HG02938 (cell line): ENCODE measurements at regions not wholly inside any gene's neighbourhood (a gene's known extent, or its start where the extent isn't known, plus 50 kb on each side); places are given as distances from the start of the nearest gene placed in this dataset.

Experiments
- ATAC-seq: cut with Tn5 transposase; IDR thresholded peaks from one replicate; pipeline ENCODE4 v1.9.1; 2021; ENCODE audit warnings: mild to moderate bottlenecking, moderate library complexity; ENCODE audit not compliant: unreplicated experiment

DNA sequence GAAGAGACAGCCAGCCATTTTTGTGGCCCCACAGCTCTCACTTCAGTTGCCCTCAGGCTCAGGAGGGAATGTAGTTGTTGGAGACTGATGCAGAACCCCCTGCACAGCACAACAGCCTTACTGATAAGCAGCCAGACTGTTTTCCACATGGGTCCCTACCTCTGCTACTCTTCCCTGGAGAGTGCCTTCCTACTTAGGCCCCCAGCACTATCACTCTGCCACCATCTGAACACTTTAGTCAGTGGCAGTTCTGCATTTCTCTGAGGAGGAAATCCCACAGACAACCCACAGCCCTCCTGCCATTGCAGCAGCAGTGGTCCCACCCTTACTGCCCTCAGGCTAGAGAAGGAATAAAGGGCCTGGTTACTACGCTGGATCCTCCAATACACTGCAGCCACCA is 61.8 kb upstream of the PTPRD start:
- no peak for ATAC-seq

GRCh38 chr9:10678010-10678409 is 65.2 kb upstream of the PTPRD start:
- no peak for ATAC-seq

- ATAC-seq, result no peak
These were observed 66.0 kb upstream of the PTPRD start for GRCh38 chr9:10678790-10679189.

- ATAC-seq, result no peak
These were observed 74.1 kb upstream of the PTPRD start for GRCh38 chr9:10686943-10687342.

DNA sequence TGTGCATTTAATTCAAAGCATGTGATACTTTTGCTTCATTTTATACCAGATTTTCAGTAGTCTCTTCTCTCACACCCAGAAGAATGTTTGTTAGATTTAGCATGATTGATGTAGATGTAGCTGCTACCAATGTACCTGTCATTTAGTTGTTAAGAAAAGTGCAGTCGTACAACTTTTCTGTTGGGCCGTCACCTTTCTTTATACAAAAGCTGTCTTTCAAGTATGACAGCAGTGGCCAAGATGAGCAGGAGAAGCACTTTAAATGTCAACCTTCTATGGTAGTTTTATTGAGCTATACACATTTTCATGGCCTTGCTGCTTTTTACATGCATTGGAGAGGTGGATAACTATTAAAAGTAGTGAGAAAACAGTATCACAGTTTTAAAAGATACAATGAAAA is 77.7 kb upstream of the PTPRD start:
- ATAC-seq, result no peak

- no peak for ATAC-seq
These were observed 84.2 kb upstream of the PTPRD start for GRCh38 chr9:10697044-10697443.

DNA sequence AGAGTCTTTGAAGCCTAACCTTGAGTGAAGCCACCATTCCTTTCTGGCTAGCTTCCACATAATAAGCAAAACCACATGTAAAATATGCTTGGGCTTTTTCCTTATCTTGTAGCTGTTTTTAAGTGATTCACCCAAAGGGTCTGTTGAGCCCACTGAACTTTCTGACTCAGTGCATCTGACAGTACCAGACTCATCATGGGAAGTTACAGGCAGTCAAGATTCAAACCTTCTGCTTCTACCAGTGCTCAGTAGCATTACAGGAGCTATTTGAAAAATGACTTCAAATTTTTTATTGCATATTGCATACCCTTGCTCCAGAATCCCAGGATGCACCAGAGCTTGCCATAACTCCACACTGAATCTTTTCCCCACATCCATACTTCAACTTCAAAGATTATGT is 87.5 kb upstream of the PTPRD start:
- no peak for ATAC-seq

GRCh38 chr9:10700915-10701314 is 88.1 kb upstream of the PTPRD start:
- ATAC-seq, result no peak

GRCh38 chr9:10701906-10702305 is 89.1 kb upstream of the PTPRD start:
- no peak for ATAC-seq

DNA sequence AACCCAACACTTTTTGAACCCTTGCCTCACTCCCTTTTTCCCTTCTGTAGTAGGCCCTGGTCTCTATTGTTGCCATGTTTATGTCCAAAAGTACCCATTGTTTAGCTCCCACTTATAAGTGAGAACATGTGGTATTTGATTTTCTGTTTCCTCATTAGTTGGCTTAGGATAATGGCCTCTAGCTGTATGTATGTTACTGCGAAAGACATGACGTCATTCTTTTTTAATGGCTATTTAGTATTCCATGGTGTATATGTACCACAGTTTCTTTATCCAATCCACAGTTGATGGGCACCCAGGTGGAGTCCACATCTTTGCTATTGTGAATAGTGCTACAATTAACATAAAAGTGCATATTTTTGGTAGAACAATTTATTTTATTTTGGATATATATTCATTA is 90.3 kb upstream of the PTPRD start:
- no peak for ATAC-seq

DNA sequence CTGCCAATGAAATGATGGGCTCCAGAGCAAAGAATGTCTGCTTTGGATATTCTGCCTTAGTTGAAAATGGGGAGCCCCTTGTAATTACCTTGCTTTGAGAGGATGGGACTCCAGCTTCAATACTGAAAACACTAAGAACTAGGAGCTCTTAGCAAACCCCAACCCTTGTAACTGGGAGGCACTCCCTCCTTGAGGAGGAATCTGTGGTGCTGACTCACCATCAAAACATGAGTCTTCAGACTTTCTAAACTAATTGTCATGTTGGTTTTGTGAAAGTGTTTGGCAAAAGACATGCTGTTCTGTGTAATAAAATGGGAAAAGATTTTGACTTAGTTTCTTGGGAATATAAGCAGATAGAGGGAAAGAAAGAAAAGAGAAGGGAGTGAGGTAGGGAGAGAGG is 91.9 kb upstream of the PTPRD start:
- no peak for ATAC-seq

DNA sequence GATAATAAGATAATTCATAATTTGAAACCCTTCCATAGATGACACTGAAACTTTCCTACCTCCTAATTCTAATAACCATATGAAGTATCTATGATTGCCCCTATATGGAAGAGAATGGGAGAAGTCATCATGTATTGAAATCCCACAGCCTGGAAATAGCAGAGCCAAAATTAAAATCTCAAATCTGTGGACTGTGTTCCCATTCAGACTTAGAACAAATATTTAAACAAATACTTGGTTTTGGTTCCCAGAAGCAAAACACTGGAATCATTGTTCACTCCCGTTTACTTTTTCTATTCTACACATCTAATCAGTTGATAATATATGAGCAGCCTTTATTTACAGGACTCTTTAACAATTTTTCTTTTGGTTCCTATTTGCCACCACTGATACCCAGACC is 92.6 kb upstream of the PTPRD start:
- no peak for ATAC-seq

GRCh38 chr9:10706788-10707187 is 94.0 kb upstream of the PTPRD start:
- ATAC-seq, result no peak

GRCh38 chr9:10721301-10721700 is 108.5 kb upstream of the PTPRD start:
- ATAC-seq, result no peak

DNA sequence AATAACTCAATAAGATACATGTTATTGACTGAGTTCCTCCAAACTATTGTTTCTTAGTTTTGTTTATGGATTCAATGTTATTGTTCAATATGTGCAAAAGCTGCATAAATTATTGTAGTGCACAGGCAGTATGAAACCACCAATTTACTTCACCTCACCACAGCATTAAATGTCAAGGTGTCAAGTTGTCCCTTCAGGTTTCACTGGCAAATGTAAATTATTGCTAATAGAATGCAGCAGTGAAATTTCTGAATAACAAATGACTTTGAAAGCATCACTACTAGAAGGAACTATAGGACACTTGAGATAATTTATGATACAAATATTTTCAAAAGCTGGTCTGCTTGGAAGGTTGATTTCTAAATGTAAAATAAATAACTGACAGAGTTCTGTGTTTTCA is 116.4 kb upstream of the PTPRD start:
- ATAC-seq, result no peak

DNA sequence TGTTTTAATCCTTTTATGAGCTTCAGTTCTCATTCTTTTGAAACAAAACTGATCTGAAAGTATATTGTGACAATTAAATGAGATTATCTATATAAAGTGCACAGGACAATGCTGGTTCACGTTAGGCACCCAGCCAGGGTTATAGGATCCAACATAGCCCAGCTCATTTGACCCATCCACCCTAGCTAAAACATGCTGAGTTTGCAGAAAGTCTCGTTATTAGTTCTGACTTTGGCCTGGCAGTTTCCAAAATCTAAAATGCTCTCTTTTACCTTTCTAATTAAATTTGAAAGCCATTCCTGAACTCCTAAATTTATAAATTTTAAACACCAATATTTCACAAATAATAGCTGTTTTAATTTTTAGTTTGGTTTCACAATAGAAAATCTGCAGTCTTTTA is 131.9 kb upstream of the PTPRD start:
- no peak for ATAC-seq

DNA sequence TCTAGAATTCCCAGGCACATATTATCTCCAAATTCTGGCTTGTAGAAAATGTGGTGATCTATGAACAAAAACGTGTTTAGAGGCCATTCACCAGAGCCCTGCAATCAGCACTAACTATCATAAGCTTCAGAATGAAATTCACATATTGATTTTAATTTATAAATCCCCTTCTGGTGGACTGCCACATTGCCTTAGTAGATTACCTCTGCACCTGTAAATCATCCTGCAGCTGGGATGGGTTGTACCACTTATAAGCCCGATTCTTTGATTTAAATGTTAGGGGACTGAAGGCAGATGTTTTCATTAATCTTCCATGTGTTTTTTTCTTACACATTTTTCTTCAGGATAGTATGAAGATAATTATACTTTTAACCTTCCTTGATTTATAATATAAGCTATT is 140.7 kb upstream of the PTPRD start:
- no peak for ATAC-seq

DNA sequence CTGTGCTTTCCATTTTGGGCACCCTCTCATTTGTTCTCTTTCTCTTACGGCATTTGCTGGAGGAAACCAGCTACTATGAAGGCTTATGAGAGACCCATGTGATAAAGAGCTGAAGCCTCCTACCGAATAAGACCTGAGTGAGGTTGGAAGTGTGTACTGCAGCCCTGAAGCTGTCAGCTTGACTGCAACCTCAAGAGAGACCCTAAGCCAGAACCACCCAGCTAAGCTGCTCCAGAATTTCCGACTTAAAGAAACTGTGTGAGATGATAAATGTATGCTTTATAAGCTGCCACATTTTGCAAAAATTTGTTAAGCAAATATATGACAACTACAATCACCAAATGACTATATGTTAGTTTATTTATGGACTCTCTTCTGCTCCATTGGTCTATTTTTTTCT is 151.7 kb upstream of the PTPRD start:
- no peak for ATAC-seq

- ATAC-seq, result no peak
These were observed 160.3 kb upstream of the PTPRD start for GRCh38 chr9:10773136-10773535.

GRCh38 chr9:10774051-10774450 is 161.2 kb upstream of the PTPRD start:
- ATAC-seq, result no peak

GRCh38 chr9:10785255-10785654 is 172.5 kb upstream of the PTPRD start:
- ATAC-seq, result no peak

GRCh38 chr9:10793306-10793705 is 180.5 kb upstream of the PTPRD start:
- ATAC-seq, result no peak

DNA sequence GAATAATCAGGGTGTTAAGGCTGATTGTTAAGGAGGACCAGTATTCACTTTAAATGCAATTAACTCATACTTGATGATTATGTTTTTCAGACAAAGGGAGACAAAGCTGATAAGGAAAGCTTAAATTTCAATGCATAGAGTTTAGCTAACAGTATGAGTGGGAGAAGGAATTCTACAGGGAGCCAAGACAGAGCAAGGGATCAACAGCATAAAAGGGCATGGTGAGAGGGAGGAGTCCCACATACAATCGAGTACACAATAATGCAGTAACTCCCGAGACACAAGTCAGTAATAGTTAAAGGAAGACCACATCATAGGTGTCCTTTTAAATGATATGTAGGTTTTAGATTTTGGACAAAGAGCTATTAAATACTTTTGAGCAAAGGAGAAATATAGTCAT is 191.7 kb upstream of the PTPRD start:
- no peak for ATAC-seq

GRCh38 chr9:10806868-10807267 is 194.1 kb upstream of the PTPRD start:
- ATAC-seq, result no peak
